ENCODE measurements at regions not wholly inside any gene's neighbourhood (a gene's known extent, or its start where the extent isn't known, plus 50 kb on each side); places are given as distances from the start of the nearest gene placed in this dataset.
"Not testable (repeated sequence)": the region's sequence is repeated elsewhere in the genome, so short reads cannot be mapped to it uniquely, and the experiment has no call there.

GRCh38 chr5:166063261-166063660 lies 2228.2 kb upstream of the WWC1 start:
- no peak for DNase-seq

GRCh38 chr5:166068547-166069335 lies 2222.7 kb upstream of the WWC1 start:
- DNase-seq = no peak

DNA sequence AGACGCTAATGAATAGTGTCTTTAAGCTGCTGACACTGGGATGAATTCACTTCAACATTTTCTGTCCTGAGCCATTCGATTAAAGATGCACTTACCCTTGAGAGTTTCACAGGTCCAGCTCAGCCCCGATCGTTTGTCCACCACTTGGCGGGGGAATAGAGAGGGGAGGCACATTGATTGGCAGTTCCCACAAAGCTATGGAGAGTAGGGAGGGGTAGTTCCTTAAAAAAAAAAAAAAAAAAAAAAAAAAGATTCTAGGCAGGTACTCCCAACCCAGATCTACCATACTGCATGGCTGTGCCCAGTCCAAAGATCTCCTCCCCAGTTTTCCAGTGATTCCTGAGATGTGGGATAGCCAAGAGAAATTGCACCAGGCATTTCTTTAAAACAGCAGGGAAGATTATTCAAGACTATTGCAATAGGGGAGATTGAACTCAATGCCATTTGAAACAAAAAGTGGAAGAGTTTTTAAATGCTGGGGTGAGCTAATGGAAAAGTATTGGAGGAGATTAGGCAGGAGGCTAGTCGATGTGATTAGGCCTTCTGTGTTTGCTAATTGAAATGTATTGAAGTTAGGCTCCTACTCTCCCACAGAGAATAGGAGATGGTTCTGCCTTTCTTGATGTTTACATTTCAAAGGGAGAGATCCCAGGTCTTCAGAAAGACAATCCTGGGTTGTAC lies 2217.4 kb upstream of the WWC1 start:
- DNase-seq = no peak

GRCh38 chr5:166074582-166075481 lies 2216.6 kb upstream of the WWC1 start:
- no peak for DNase-seq

DNA sequence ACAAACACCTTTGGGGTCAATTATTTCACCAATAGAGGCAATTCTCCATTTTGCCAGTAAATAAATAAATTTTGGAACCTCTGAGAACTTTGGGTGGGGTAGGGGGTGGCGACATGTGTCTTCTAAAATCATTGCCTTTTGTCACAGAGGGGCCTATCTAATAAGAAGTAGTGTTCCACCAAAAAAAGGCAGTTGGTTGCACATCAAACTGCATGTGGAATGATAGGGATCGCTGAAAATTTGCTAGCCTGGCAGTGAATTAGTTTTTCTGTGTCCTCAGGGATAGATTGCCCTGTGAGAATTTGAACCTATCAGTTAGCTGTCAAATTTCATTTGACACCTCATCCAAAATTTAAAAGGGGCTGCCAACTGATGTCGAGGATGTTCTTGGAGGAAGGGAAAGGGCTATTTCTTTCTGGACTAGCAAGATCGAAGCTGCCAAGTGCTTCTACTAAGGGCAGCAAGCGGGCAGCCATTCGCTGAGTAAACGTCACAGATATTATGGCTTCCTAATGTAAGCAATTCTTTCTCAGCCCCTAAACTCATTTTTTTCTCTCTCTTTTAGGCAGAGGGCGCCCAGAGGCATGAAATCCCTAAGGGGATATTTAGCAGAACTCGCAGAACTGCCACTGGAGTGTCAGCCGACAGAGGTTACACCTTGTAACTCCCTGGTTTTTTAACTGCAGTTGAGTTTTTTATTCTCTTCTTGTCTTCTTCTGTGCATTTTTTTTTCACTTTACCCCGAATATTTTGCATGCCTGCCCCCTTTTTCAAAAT lies 2208.1 kb upstream of the WWC1 start:
- no peak for DNase-seq

- no peak for DNase-seq
These were observed 2204.9 kb upstream of the WWC1 start for GRCh38 chr5:166086568-166086967.

- DNase-seq = no peak
These were observed 2202.9 kb upstream of the WWC1 start for GRCh38 chr5:166088389-166089039.

DNA sequence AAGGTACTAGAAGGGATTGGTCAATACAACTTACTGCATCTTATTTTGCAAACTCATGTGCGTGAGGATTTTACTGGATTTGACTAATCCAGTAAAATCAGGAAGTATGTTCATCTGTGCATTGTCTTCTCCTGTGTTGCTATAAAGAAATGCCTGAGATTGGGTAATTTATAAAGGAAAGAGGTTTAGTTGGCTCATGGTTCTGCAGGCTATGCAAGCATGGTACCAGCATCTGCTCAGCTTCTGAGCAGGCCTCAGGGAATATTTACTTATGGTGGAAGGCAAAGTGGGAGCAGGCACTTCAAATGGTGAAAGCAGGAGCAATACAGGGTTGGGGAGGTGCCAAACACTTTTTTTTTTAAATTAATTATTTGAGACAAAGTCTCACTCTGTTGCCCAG lies 2199.5 kb upstream of the WWC1 start:
- no peak for DNase-seq

GRCh38 chr5:166093312-166093711 lies 2198.1 kb upstream of the WWC1 start:
- DNase-seq = no peak

DNA sequence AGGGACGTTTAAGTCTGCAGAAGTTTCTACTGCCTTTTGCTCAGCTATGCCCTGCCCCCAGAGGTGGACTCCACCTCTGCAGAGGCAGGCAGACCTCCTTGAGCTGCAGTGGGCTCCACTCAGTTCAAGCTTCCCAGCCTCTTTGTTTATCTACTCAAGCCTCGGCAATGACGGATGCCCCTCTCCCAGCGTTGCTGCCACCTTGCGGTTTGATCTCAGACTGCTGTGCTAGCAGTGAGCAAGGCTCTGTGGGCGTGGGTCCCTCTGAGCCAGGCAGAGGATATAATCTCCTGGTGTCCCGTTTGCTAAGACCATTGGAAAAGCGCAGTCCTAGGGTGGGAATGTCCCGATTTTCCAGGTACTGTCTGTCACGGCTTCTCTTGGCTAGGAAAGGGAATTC lies 2188.5 kb upstream of the WWC1 start:
- DNase-seq = no peak

DNA sequence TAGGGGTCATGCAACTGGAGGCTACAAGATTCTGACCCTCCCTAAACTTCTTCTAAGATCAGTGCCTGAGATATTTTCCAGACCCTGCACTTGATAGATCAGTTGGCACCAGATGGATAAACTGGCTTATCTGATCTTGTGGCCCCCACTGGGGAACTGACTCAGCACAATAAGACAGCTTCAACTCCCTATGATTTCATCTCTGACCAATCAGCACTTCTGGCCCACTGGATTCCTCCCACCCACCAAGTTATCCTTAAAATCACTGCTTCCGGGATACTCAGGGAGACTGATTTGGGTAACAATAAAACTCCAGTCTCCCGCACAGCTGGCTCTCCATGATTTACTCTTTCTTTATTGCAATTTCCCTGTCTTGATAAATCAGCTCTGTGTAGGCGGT lies 2180.4 kb upstream of the WWC1 start:
- DNase-seq = no peak

DNA sequence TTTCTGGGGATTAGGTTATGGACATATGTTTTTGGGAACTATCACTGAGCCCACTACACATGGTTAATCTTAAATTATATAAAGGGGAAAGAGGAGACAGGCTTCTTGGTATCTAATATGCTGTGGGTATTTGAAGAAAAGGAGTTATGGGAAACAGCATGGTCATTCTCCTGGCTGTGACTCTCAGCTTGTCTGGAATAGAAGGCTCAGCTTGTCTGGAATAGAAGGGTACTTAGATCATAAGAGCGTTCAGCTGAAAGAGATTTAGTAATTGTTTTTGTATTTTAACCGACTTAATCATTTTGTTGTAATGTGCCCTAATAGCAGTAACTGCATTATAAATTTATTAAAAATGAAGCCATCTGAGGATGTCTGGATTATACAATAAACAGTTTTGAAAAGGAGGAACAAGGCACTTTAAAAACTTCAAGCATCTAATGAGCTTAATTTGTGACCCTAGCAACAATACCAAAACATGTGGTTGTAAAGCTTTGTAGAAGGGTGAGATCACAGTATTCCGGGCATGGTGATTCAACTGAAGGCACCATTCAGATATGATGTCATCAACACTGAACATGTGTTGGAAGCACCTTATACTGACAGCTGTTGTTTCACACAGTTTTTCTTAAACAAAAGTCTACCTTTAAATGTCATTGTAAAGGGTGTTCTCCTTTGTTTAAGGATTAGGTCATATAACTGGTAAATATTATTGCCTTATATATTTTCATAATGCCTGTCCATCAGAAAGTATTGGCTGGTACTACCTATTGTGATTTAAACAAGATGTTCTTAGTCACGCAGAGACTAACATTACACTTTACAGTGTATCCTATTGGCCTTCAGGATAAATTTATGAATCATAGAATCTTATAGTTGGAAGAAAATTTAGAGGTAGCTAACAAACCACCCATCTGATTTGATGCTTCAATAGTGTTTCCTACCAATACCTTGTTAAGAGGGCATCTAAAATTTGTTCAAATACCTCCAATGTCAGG lies 2174.1 kb upstream of the WWC1 start:
- DNase-seq = no peak

GRCh38 chr5:166119506-166119905 lies 2171.9 kb upstream of the WWC1 start:
- DNase-seq = no peak

DNA sequence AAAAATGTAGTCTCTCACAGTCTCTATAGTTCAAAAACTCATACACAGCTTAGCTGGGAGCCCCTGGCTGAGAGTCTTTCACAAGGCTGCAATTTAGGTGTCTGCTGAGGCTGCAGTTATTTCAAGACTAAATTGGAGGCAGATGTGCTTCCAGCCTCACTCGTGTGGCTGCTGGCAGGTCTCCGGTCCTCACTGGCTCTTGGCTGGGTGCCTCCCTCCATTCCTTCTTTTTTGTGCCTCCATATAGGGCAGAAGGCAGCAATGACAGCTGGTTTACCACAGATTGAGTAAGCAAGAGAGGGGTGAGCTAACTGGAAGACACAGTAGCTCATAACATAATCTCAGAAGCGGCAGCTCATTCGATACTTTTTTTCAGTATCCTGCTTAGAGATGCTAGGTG lies 2167.7 kb upstream of the WWC1 start:
- no peak for DNase-seq

GRCh38 chr5:166127766-166128570 lies 2163.5 kb upstream of the WWC1 start:
- DNase-seq = no peak

DNA sequence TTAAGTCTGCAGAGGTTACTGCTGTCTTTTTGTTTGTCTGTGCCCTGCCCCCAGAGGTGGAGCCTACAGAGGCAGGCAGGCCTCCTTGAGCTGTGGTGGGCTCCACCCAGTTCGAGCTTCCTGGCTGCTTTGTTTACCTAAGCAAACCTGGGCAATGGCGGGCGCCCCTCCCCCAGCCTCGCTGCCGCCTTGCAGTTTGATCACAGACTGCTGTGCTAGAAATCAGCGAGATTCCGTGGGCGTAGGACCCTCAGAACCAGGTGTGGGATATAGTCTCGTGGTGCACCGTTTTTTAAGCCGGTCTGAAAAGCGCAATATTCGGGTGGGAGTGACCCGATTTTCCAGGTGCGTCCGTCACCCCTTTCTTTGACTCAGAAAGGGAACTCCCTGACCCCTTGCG lies 2146.3 kb upstream of the WWC1 start:
- DNase-seq = not testable (repeated sequence)

DNA sequence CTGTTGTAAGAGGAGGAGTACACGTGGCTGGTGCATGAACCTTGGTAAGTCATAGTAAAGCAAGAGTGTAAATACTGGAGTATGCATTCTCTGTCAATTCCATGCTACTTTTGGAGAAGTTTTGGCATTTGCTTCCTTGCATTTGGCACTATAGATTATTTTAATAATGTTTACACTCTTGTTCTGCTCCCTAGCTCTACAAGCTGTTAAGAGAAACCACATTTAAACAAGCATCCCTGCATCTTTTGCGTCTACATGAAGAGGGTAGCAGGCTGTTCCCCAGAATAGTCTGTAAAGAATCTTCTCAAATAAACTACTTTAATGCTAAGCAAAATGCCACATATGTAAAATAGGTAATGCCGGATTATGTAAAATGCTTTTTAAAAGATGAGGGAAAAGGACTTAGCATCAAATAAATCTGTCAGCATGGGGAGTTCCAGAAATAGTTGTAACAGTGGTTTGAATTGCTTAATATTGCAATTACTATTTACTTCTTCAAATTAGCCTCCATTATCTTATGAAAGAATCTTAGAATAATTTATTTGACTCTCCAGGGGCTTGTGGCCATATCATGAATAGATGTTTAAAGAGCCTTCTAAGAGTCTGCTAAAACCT lies 2127.3 kb upstream of the WWC1 start:
- no peak for DNase-seq

DNA sequence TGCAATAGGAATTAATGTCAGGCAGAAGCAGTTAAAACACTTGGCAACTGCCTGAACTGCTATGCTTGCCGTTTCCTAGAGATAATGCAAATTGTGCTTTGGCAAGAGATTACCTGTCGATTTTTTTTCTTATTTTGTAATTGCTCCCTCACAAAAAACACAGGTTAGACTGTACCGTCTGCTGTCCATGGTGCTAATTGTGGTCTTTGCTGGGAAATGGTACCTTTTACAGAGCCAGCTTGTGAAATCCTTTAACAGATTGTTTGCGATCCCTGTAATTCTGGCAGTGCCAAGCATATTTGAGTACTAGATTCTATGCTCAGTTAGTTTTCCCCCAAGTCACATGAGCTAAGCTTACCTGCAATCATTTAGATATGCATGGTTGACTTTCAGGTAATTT lies 2125.8 kb upstream of the WWC1 start:
- no peak for DNase-seq

DNA sequence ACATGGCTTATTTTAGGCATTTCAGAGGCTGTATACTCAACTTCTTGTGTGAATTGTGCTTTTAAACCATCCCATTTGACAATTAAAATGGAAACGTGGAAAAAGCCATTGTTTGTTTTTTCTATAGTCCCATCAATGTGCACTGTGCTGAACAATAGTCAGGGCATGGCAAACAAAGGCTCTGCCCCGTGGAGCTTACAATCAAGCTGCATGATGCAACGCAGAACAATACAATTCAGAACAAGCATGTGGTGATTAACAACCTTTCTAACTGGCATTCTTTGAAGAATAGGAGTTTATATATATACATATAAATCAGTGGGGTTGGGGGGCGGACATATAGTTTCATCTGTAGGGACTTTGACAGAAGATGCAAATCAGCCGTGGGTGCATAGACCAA lies 2125.4 kb upstream of the WWC1 start:
- no peak for DNase-seq

- no peak for DNase-seq
These were observed 2118.8 kb upstream of the WWC1 start for GRCh38 chr5:166172597-166172996.

Measured in bone marrow (tissue), 2 donors.